Upper lobe of right lung (tissue), 1 donor: ENCODE measurements at regions not wholly inside any gene's neighbourhood (a gene's known extent, or its start where the extent isn't known, plus 50 kb on each side); places are given as distances from the start of the nearest gene placed in this dataset.
A peak's percentile ranks its signal among the peaks of the same experiment; 100 is the strongest.

Source experiments
- ATAC-seq: fragments of 200-7000 bp; cut with Tn5 transposase; one replicate; pipeline ENCODE4 v1.9.1; 2020; ENCODE audit warnings: mild to moderate bottlenecking, moderate library complexity
- DNase-seq: peaks from one replicate; pipeline ENCODE4 v3.0.0-alpha.2; 2020
- H3K27ac ChIP-seq: fragments of 200-600 bp; one replicate; pipeline ENCODE4 v1.8.0; 2022
- H3K27me3 ChIP-seq: fragments of 200-600 bp; one replicate; pipeline ENCODE4 v1.8.0; 2022; ENCODE audit warnings: mild to moderate bottlenecking
- H3K36me3 ChIP-seq: fragments of 200-600 bp; one replicate; pipeline ENCODE4 v1.8.0; 2022
- H3K4me1 ChIP-seq: fragments of 200-600 bp; one replicate; pipeline ENCODE4 v1.8.0; 2022
- H3K4me3 ChIP-seq: fragments of 200-600 bp; one replicate; pipeline ENCODE4 v1.8.0; 2022; ENCODE audit warnings: mild to moderate bottlenecking
- H3K9me3 ChIP-seq: fragments of 200-600 bp; one replicate; pipeline ENCODE4 v1.8.0; 2022
- CTCF ChIP-seq: fragments of 200-600 bp; IDR thresholded peaks from one replicate; pipeline ENCODE4 v1.8.0; 2022; ENCODE audit warnings: antibody characterized with exemption
- intact Hi-C: fragments of 100-400 bp; cut with DNase I; formaldehyde crosslinking; loops from one replicate; pipeline ENCODE4 v1.11.0; 2022
- donor health status: DM: no; HTN: yes; CAD: no; lungs with severe emphysema.

- TF ChIP-seq CTCF = no peak
- no peaks in the 10 kb centered on the region for H3K36me3 ChIP-seq
- H3K4me3 ChIP-seq = no peak overlapping the region
- no peak overlapping the region for H3K27ac ChIP-seq
- intact Hi-C loops = no loop called here
- no peak for ATAC-seq
- H3K4me1 ChIP-seq = no peaks in the 10 kb centered on the region
- DNase-seq = no peak
- H3K27me3 ChIP-seq = no peaks in the 10 kb centered on the region
- H3K9me3 ChIP-seq = no peaks in the 10 kb centered on the region
These were observed 619.9 kb upstream of the SLIT2 start for GRCh38 chr4:19631814-19632213.

GRCh38 chr4:19623866-19624265 lies 627.8 kb upstream of the SLIT2 start:
- H3K4me1 ChIP-seq = no peaks in the 10 kb centered on the region
- intact Hi-C loops = no loop called here
- no peak overlapping the region for H3K27ac ChIP-seq
- no peak for TF ChIP-seq CTCF
- H3K36me3 ChIP-seq = no peaks in the 10 kb centered on the region
- no peak for DNase-seq
- no peak for ATAC-seq
- H3K27me3 ChIP-seq = no peaks in the 10 kb centered on the region
- H3K9me3 ChIP-seq = peaks cover 6% of the 10 kb centered on the region
- H3K4me3 ChIP-seq = no peak overlapping the region

- Histone ChIP-seq H3K9me3 (peaks cover 6% of the 10 kb centered on the region), H3K36me3 (no peaks in the 10 kb centered on the region), H3K4me3 (no peak overlapping the region), H3K27ac (no peak overlapping the region), H3K4me1 (no peaks in the 10 kb centered on the region), H3K27me3 (no peaks in the 10 kb centered on the region)
- no peak for TF ChIP-seq CTCF
- peak; percentile 21 for DNase-seq
- intact Hi-C loops = no loop called here
- ATAC-seq = peak; percentile 10
These were observed 636.5 kb upstream of the SLIT2 start for GRCh38 chr4:19615086-19615689.

- H3K4me3 ChIP-seq = no peak overlapping the region
- ATAC-seq (no peak), DNase-seq (no peak)
- H3K36me3 ChIP-seq = no peaks in the 10 kb centered on the region
- no peaks in the 10 kb centered on the region for H3K4me1 ChIP-seq
- intact Hi-C loops = no loop called here
- TF ChIP-seq CTCF = no peak
- H3K9me3 ChIP-seq = peaks cover 6% of the 10 kb centered on the region
- no peak overlapping the region for H3K27ac ChIP-seq
- H3K27me3 ChIP-seq = no peaks in the 10 kb centered on the region
These were observed 637.5 kb upstream of the SLIT2 start for GRCh38 chr4:19614171-19614570.

DNA sequence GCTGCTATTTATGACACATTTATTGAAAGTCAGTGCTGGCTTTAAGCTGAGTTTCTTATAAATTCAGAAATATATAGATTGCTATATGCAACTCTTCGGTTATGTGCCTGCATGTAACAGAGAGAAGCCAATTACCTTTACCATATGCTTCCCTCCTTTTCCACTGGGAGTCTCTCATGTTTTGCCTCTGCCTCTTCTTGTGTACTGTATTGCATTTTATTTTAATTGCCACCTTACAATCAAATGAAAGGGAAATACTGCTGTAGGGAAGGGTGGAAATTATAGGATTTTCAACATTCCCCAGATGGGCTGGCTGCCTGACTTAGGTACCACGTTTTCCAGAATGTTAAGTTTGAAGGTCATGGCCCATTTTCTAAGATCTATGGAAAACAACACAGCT lies 655.4 kb upstream of the SLIT2 start:
- Histone ChIP-seq H3K36me3 (no peaks in the 10 kb centered on the region), H3K27ac (no peak overlapping the region), H3K4me3 (no peak overlapping the region), H3K9me3 (no peaks in the 10 kb centered on the region), H3K27me3 (no peaks in the 10 kb centered on the region), H3K4me1 (no peaks in the 10 kb centered on the region)
- intact Hi-C loops = no loop called here
- no peak for TF ChIP-seq CTCF
- DNase-seq (no peak), ATAC-seq (no peak)

- intact Hi-C loops = no loop called here
- Histone ChIP-seq H3K4me1 (no peaks in the 10 kb centered on the region), H3K4me3 (no peak overlapping the region), H3K27ac (no peak overlapping the region), H3K9me3 (no peaks in the 10 kb centered on the region), H3K27me3 (no peaks in the 10 kb centered on the region), H3K36me3 (no peaks in the 10 kb centered on the region)
- no peak for TF ChIP-seq CTCF
- DNase-seq = no peak
- no peak for ATAC-seq
These were observed 659.3 kb upstream of the SLIT2 start for GRCh38 chr4:19592391-19592790.
